Iris pigment epithelial cell (primary cell): ENCODE measurements at regions not wholly inside any gene's neighbourhood (a gene's known extent, or its start where the extent isn't known, plus 50 kb on each side); places are given as distances from the start of the nearest gene placed in this dataset.

ENCODE experiments used
- DNase-seq: peaks from one replicate; pipeline ENCODE4 v3.0.0-alpha.2; 2011; ENCODE audit warnings: low read depth

GRCh38 chr14:104277416-104278213 is 139.2 kb downstream of the KIF26A start:
- DNase-seq = no peak

- DNase-seq = no peak
Measured at GRCh38 chr14:104278214-104278534, 139.8 kb downstream of the KIF26A start.

- no peak for DNase-seq
Measured at GRCh38 chr14:104280085-104280901, 141.9 kb downstream of the KIF26A start.

- DNase-seq = no peak
Measured at GRCh38 chr14:104280902-104281767, 142.7 kb downstream of the KIF26A start.

- no peak for DNase-seq
Measured at GRCh38 chr14:104281768-104282301, 143.4 kb downstream of the KIF26A start.

GRCh38 chr14:104282332-104283196 is 144.2 kb downstream of the KIF26A start:
- no peak for DNase-seq

- DNase-seq = no peak
Measured at GRCh38 chr14:104283197-104284106, 145.1 kb downstream of the KIF26A start.

GRCh38 chr14:104284107-104284592 is 145.8 kb downstream of the KIF26A start:
- no peak for DNase-seq

- DNase-seq = no peak
Measured at GRCh38 chr14:104284636-104285507, 146.5 kb downstream of the KIF26A start.

GRCh38 chr14:104285508-104285840 is 147.1 kb downstream of the KIF26A start:
- no peak for DNase-seq

- no peak for DNase-seq
Measured at GRCh38 chr14:104286086-104286485, 147.7 kb downstream of the KIF26A start.

- DNase-seq = no peak
Measured at GRCh38 chr14:104286496-104286895, 148.1 kb downstream of the KIF26A start.

- DNase-seq = no peak
Measured at GRCh38 chr14:104287301-104288009, 149.1 kb downstream of the KIF26A start.

GRCh38 chr14:104288272-104288671 is 149.9 kb downstream of the KIF26A start:
- no peak for DNase-seq

- DNase-seq = no peak
Measured at GRCh38 chr14:104289507-104289906, 151.1 kb downstream of the KIF26A start.

- DNase-seq = no peak
Measured at GRCh38 chr14:104290058-104290667, 151.8 kb downstream of the KIF26A start.

- no peak for DNase-seq
Measured at GRCh38 chr14:104290756-104291122, 152.4 kb downstream of the KIF26A start.
